GM13976 (cell line): ENCODE measurements at regions not wholly inside any gene's neighbourhood (a gene's known extent, or its start where the extent isn't known, plus 50 kb on each side); places are given as distances from the start of the nearest gene placed in this dataset.

Experiments
- DNase-seq: peaks from one replicate; pipeline ENCODE4 v3.0.0; 2012; ENCODE audit warnings: low spot score
- CTCF ChIP-seq: IDR thresholded peaks from 2 replicates; pipeline ENCODE4 v1.5.1; 2012; ENCODE audit warnings: borderline replicate concordance, mild to moderate bottlenecking; ENCODE audit not compliant: insufficient read depth; ENCODE audit errors: extremely low read depth, missing control alignments, control extremely low read depth
- in situ Hi-C: fragments of 300-500 bp; cut with MboI; formaldehyde crosslinking; loops from one replicate; pipeline ENCODE4 v1.12.0; 2022; ENCODE audit warnings: low sequenced_read_pairs, mixed read lengths, inconsistent platforms; ENCODE audit not compliant: unreplicated experiment

DNA sequence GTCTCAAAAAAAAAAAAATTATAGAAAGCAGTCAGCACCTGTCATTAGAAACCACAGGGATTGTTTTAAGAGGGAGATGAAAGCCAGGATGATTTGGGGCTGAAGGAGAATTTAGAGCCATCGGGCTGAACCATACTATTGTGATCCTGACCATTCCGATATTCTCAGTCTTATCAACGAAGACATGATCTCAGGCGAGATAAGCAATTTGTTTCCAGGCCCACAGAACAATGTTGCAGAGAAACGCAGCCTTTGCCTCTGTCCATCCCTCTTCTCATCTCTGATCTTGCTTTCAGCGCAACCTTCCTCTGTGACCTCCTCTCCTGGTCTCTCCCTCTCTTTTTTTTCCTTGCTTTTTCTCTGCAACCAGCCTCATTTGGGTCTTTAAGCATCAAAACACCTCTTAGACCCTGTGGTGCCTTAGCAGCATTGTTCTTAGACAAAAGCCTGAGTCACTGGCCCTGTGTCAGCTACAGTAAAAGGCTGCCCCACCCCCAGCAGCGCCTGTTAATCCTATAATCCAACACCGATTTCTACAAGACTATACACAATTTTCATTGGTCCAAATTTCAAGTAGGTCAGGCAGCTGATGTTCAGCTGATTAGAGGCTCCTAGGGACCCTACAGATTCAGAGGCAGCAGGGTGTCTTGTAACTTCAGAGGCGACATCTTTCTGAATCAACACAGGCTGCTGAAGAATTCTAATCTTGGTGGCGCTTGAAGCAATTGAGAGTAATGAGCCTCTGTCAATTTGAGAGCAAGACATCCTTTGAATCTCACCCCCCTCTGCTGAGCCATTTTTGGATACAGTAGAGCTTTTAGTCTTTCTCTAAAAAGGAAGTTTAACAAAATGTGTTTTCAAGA is 206.0 kb downstream of the NCK2 start:
- no peak for TF ChIP-seq CTCF
- DNase-seq = no peak
- in situ Hi-C loops = loop anchor here (25.0 kb wide), 1 partner anchor 363 kb away; no protein-coding TSS in a partner anchor

DNA sequence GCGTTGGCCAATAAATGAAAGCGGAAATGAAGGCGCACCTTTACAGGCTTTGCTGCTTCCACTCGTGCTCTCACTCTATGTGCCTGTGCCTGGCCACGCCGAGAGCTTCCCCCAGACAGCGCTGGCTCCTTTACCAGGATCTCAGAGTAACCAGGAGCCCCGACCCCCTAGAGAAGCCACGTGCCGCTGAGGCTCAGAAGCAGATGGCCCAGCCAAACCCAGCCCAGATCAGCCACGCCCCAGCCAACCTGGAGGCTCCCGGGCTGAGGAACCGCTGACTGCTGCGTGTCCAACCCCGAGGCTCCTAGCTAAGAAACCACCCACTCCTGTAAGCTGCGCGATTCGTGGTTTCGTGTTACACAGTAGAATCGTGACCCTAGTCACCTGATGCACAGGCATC is 199.3 kb downstream of the NCK2 start:
- in situ Hi-C loops = no loop called here
- TF ChIP-seq CTCF = no peak
- DNase-seq = no peak
